ENCODE measurements at regions not wholly inside any gene's neighbourhood (a gene's known extent, or its start where the extent isn't known, plus 50 kb on each side); places are given as distances from the start of the nearest gene placed in this dataset.

DNA sequence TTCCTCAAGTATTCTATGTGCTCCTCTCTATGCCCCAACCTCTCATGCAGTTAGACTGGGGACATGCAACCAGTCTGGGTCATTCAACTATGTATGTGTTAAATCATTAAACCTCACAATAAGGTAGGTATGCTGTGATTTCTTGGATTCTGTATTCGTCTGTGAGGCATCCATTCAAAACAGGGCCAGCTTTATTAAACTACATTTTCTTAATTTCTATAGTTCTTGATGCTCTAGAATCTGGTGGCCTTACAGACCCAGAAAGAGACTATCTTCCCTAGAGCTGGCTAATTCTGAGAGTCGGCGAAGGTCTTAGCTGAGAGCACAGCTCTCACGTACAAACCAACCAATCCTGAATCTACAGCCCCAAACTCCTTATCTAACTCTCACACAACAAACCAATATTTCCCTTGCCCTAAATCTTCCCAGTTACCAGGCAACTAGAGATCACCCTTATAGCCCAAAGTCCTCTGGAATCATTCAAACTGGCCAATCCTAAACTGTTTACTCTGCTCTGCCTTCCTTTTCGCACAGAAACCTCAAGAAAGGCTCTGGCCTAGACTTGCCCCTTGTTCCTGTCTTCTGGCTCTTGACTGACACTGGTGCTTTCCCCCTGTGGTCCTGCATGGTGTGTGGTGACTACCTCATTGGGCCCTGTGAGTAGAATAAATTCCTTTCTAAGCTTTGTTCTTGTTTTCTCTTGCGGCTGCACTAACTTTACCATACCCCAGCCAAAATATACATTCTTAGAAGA, 203.5 kb upstream of the TET2 start:
- H3K4me3 ChIP-seq = no peak overlapping the region
- no peak overlapping the region for H3K27ac ChIP-seq (replicated peaks in 1 of 4)
- H3K9me3 ChIP-seq = no peaks in the 10 kb centered on the region
- intact Hi-C loops (cut with DNase I) = no loop called here
- 78% methylated on average over 6 of the region's 6 CpGs for WGBS
- DNase-seq (ENCODE audit: extremely low spot score) = no peak
- no peak for TF ChIP-seq EP300 (IDR thresholded peaks at IDR 0.05)
- no peak for TF ChIP-seq POLR2AphosphoS5 (IDR thresholded peaks at IDR 0.05)
- no peak for TF ChIP-seq POLR2A (IDR thresholded peaks at IDR 0.05; ENCODE audit: low read depth)
- TF ChIP-seq, protein P1, sequence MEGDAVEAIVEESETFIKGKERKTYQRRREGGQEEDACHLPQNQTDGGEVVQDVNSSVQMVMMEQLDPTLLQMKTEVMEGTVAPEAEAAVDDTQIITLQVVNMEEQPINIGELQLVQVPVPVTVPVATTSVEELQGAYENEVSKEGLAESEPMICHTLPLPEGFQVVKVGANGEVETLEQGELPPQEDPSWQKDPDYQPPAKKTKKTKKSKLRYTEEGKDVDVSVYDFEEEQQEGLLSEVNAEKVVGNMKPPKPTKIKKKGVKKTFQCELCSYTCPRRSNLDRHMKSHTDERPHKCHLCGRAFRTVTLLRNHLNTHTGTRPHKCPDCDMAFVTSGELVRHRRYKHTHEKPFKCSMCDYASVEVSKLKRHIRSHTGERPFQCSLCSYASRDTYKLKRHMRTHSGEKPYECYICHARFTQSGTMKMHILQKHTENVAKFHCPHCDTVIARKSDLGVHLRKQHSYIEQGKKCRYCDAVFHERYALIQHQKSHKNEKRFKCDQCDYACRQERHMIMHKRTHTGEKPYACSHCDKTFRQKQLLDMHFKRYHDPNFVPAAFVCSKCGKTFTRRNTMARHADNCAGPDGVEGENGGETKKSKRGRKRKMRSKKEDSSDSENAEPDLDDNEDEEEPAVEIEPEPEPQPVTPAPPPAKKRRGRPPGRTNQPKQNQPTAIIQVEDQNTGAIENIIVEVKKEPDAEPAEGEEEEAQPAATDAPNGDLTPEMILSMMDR (IDR thresholded peaks at IDR 0.05) = no peak
- no peaks in the 10 kb centered on the region for H3K27me3 ChIP-seq
- no peaks in the 10 kb centered on the region for H3K36me3 ChIP-seq
- H3K4me1 ChIP-seq = no peaks in the 10 kb centered on the region

DNA sequence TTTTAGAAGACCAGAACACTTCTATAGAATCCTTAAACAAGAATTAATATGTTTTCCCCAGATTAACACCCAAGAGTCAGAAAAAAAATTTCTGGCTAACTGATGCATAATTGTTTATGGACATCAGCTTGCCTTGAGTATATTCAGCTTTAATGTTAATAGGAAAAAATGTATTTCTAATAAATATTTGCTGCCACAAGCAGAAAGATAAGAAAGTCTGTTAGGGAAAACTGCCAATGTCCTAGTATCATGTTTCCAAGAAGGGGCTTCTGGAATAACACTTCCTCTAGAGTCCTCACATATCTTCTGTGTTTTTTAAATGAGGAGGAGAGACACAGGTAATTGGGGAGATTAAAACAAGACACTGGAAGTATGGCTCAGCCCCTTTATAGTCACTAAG, 202.1 kb upstream of the TET2 start:
- Histone ChIP-seq H3K36me3 (no peaks in the 10 kb centered on the region), H3K27ac (replicated peaks in 1 of 4) (no peak overlapping the region), H3K4me3 (no peak overlapping the region), H3K4me1 (no peaks in the 10 kb centered on the region), H3K9me3 (no peaks in the 10 kb centered on the region), H3K27me3 (no peaks in the 10 kb centered on the region)
- TF ChIP-seq POLR2A (IDR thresholded peaks at IDR 0.05; ENCODE audit: low read depth) (no peak), POLR2AphosphoS5 (IDR thresholded peaks at IDR 0.05) (no peak), EP300 (IDR thresholded peaks at IDR 0.05) (no peak)
- TF ChIP-seq, protein P1 (IDR thresholded peaks at IDR 0.05) = no peak
- no peak for DNase-seq (ENCODE audit: extremely low spot score)
- intact Hi-C loops (cut with DNase I) = no loop called here

DNA sequence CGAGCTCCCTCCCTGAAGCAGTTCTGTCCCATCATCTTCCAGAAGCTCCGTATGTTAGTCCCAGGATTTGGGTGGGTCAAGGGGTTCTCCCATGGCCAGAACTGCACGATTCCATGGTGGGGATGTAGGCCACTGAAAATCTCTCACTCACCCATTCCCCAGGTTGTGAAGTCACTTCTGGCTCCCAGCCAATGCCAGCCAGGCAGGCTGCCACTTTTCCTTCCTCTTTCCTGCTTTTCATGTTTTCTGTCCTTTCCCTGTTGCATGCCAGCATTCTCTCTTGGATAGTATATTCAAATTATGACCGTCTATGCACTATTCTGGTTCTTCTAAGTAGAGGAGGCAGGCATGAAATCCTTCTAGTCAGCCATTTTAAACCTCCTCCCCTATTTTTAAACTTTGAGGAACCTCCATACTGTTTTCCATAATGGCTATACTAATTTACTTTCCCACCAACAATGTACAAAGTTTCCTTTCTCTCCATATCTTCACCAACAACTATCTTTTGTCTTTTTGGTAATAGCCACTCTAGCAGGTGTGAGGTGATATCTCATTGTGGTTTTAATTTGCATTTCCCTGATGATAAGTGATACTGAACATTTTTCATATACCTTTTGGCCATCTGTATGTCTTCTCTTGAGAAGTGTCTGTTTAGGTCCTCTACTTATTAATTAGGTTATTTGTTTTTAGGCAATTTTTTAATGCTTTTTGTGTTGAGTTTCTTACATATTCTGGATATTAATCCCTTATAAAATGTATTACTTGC, 182.1 kb upstream of the TET2 start:
- no peak for DNase-seq (ENCODE audit: extremely low spot score)
- WGBS = 80% methylated on average over 4 of the region's 4 CpGs
- TF ChIP-seq POLR2AphosphoS5 (IDR thresholded peaks at IDR 0.05) (no peak), EP300 (IDR thresholded peaks at IDR 0.05) (no peak), POLR2A (IDR thresholded peaks at IDR 0.05; ENCODE audit: low read depth) (no peak)
- TF ChIP-seq, protein P1 (IDR thresholded peaks at IDR 0.05) = no peak
- Histone ChIP-seq H3K27ac (replicated peaks in 1 of 4) (no peak overlapping the region), H3K36me3 (no peaks in the 10 kb centered on the region), H3K4me1 (no peaks in the 10 kb centered on the region), H3K27me3 (no peaks in the 10 kb centered on the region), H3K9me3 (peaks cover 0 to 16% (median 8%) of the 10 kb centered on the region in 4 donors), H3K4me3 (no peak overlapping the region)
- intact Hi-C loops (cut with DNase I) = no loop called here

DNA sequence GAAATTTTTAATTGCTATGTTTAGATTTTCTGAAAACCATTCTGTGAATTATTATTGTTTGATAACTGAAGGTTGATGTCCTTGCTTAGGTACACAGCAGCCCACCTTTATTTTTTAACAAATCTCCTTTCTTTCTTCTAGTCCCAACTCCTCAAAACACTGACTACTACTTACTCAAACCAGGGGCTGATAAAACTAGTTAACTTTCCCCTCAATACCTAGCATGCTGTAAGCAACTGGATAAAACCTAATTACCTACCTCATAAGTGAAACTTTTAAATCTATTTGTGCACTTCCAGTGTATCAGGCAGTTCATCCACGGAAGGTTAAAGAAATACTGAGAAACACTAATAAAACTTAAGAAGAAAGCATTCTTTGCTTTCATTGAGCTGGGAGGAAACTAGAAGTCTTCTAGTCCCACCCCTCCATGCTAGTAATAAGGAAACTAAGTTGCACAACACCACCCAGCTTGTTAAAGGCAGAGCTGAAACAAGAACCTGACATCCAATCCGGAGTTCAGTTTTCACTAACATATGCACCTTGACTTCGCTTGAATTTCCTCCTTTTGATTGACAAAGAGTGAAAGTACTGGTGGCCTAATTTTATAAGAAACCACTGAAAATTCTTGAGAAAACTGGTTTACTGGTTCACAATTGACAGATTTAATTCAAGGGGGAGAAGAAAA, 180.2 kb upstream of the TET2 start:
- Histone ChIP-seq H3K4me1 (no peaks in the 10 kb centered on the region), H3K4me3 (no peak overlapping the region), H3K27me3 (no peaks in the 10 kb centered on the region), H3K36me3 (no peaks in the 10 kb centered on the region), H3K9me3 (peaks cover 0 to 4% (median 2%) of the 10 kb centered on the region in 4 donors), H3K27ac (replicated peaks in 1 of 4) (no peak overlapping the region)
- TF ChIP-seq, protein P1 (IDR thresholded peaks at IDR 0.05) = no peak
- TF ChIP-seq EP300 (IDR thresholded peaks at IDR 0.05) (no peak), POLR2AphosphoS5 (IDR thresholded peaks at IDR 0.05) (no peak), POLR2A (IDR thresholded peaks at IDR 0.05; ENCODE audit: low read depth) (no peak)
- 52% methylated on average over 3 of the region's 3 CpGs for WGBS
- intact Hi-C loops (cut with DNase I) = no loop called here
- DNase-seq (ENCODE audit: extremely low spot score) = no peak

Measured in esophagus muscularis mucosa (tissue), 4 donors.